ENCODE measurements at regions not wholly inside any gene's neighbourhood (a gene's known extent, or its start where the extent isn't known, plus 50 kb on each side); places are given as distances from the start of the nearest gene placed in this dataset.

GRCh38 chr4:144294211-144294610 lies 153.7 kb upstream of the GYPA start:
- no peak overlapping the region for H2BK15ac ChIP-seq (ENCODE audit: low read length)
- no peaks in the 10 kb centered on the region for H3K79me1 ChIP-seq (ENCODE audit: low read depth, low read length)
- H3K23ac ChIP-seq (ENCODE audit: insufficient read length), result no peak overlapping the region
- H4K91ac ChIP-seq (replicated peaks; ENCODE audit: insufficient read length, low read length), result no peak overlapping the region
- 95% methylated on average over 1 of the region's 1 CpG; no CpG with 5 or more reads in 1 of the 2 experiments for WGBS, 2 experiments (ENCODE audit: extremely low coverage in 1 of 2, insufficient coverage in 1 of 2, insufficient read length in 1 of 2, insufficient replicate concordance in 2 of 2, low coverage in 1 of 2, low lambda C conversion rate in 2 of 2, missing lambda C conversion rate in 1 of 2)
- no peaks in the 10 kb centered on the region for H3K27me3 ChIP-seq (replicated peaks in 1 of 4; ENCODE audit: control insufficient read depth in 3 of 4, extremely low read depth in 1 of 4, insufficient read depth in 3 of 4, low read length in 3 of 4)
- no peak overlapping the region for H4K5ac ChIP-seq (ENCODE audit: insufficient read length, low read depth, low read length)
- H4K20me1 ChIP-seq (replicated peaks in 1 of 2; ENCODE audit: control insufficient read depth in 1 of 2, insufficient read depth in 2 of 2, low read length in 2 of 2), result no peaks in the 10 kb centered on the region
- H2BK20ac ChIP-seq (ENCODE audit: low read length), result no peak overlapping the region
- CTCF ChIA-PET (ENCODE audit: partially characterized antibody), result interaction anchor here (0.6 kb wide), 1 partner anchor 160 kb away, joined by 3 read pairs; no protein-coding TSS in a partner anchor
- H3K23me2 ChIP-seq (ENCODE audit: low read depth, low read length), result no peaks in the 10 kb centered on the region
- no peak overlapping the region for H3K4me2 ChIP-seq (ENCODE audit: insufficient read depth in 1 of 2, low read depth in 2 of 2, low read length in 2 of 2)
- POLR2A ChIA-PET (ENCODE audit: partially characterized antibody), result no interaction called here
- no peak overlapping the region for H2AK5ac ChIP-seq (ENCODE audit: low read depth, low read length)
- no peaks in the 10 kb centered on the region for H3K9me3 ChIP-seq (ENCODE audit: insufficient read depth in 2 of 2, low read depth in 1 of 2, low read length in 1 of 2)
- no peak overlapping the region for H2BK120ac ChIP-seq (replicated peaks; ENCODE audit: low read depth, low read length)
- no peaks in the 10 kb centered on the region for H3K79me2 ChIP-seq (ENCODE audit: control insufficient read depth in 1 of 2, insufficient read depth in 2 of 2, low read length in 2 of 2)
- no peak overlapping the region for H3K4me3 ChIP-seq (ENCODE audit: extremely low read depth in 1 of 4, insufficient read depth in 2 of 4, low read depth in 3 of 4, low read length in 4 of 4)
- H3K4me1 ChIP-seq (replicated peaks in 1 of 4; ENCODE audit: control insufficient read depth in 3 of 4, insufficient read depth in 4 of 4, low read length in 3 of 4), result no peaks in the 10 kb centered on the region
- H3K14ac ChIP-seq (ENCODE audit: insufficient read length), result no peak overlapping the region
- H3K36me3 ChIP-seq (ENCODE audit: control insufficient read depth in 2 of 4, insufficient read depth in 4 of 4, low read length in 3 of 4), result no peaks in the 10 kb centered on the region
- H3K4ac ChIP-seq (replicated peaks; ENCODE audit: insufficient read length, low read depth, low read length), result no peak overlapping the region
- H2BK12ac ChIP-seq (ENCODE audit: low read depth, low read length), result no peak overlapping the region
- no peak overlapping the region for H3K18ac ChIP-seq (ENCODE audit: extremely low read depth, low read length)
- H2BK5ac ChIP-seq (ENCODE audit: low read depth, low read length), result no peak overlapping the region
- H3K9ac ChIP-seq (replicated peaks in 1 of 4; ENCODE audit: extremely low read depth in 1 of 4, low read depth in 3 of 4, low read length in 3 of 4), result no peak overlapping the region
- no peak for FAIRE-seq
- no peak overlapping the region for H4K8ac ChIP-seq (ENCODE audit: extremely low read depth, insufficient read depth, low read length)
- H3K56ac ChIP-seq (replicated peaks; ENCODE audit: insufficient read length, low read depth, low read length), result no peak overlapping the region
- H2AFZ ChIP-seq (ENCODE audit: low read length), result no peak overlapping the region
- no peak overlapping the region for H3K27ac ChIP-seq (ENCODE audit: low read depth, low read length)
- no peak for DNase-seq (ENCODE audit: low read depth in 1 of 2, low spot score in 2 of 2)
- TF ChIP-seq CHD1 (IDR thresholded peaks at IDR 0.05; ENCODE audit: low read depth, low read length), result no peak
- TF ChIP-seq ATF2 (IDR thresholded peaks at IDR 0.05; ENCODE audit: low read length), result no peak
- TF ChIP-seq GABPA (IDR thresholded peaks at IDR 0.05; ENCODE audit: borderline replicate concordance, insufficient read depth, low read length), result no peak
- TF ChIP-seq ZNF274 (IDR thresholded peaks at IDR 0.05; ENCODE audit: borderline replicate concordance, extremely low read depth, low read length), result no peak
- TF ChIP-seq POU5F1 (IDR thresholded peaks at IDR 0.05; ENCODE audit: low read depth, low read length), result no peak
- TF ChIP-seq TEAD4 (IDR thresholded peaks at IDR 0.05; ENCODE audit: low read depth, low read length), result no peak
- TF ChIP-seq ATF3 (IDR thresholded peaks at IDR 0.05; ENCODE audit: insufficient read depth, low read depth, low read length), result no peak
- no peak for TF ChIP-seq GTF2F1 (IDR thresholded peaks at IDR 0.05; ENCODE audit: borderline replicate concordance, low read depth, low read length)
- TF ChIP-seq RXRA (IDR thresholded peaks at IDR 0.05; ENCODE audit: insufficient read depth, low read depth, low read length), result no peak
- TF ChIP-seq TBP (IDR thresholded peaks at IDR 0.05; ENCODE audit: low read depth, low read length), result no peak
- no peak for TF ChIP-seq SIRT6 (IDR thresholded peaks at IDR 0.05; ENCODE audit: low read length)
- TF ChIP-seq EP300 (IDR thresholded peaks at IDR 0.05; ENCODE audit: borderline replicate concordance in 1 of 2, low read depth in 2 of 2, low read length in 2 of 2), result no peak
- TF ChIP-seq TAF7 (optimal IDR thresholded peaks at IDR 0.05; ENCODE audit: borderline replicate concordance, low read depth, low read length), result no peak

Data from H1 (cell line).